CD4-positive, alpha-beta T cell treated with Interferon alpha-2 for 1 hour (primary cell): ENCODE measurements at regions not wholly inside any gene's neighbourhood (a gene's known extent, or its start where the extent isn't known, plus 50 kb on each side); places are given as distances from the start of the nearest gene placed in this dataset.
"Not testable (repeated sequence)": the region's sequence is repeated elsewhere in the genome, so short reads cannot be mapped to it uniquely, and the experiment has no call there.

Experiments
- DNase-seq, 2 donors: peaks; one replicate each; pipeline ENCODE4 v3.0.0-alpha.2; 2020 to 2022

DNA sequence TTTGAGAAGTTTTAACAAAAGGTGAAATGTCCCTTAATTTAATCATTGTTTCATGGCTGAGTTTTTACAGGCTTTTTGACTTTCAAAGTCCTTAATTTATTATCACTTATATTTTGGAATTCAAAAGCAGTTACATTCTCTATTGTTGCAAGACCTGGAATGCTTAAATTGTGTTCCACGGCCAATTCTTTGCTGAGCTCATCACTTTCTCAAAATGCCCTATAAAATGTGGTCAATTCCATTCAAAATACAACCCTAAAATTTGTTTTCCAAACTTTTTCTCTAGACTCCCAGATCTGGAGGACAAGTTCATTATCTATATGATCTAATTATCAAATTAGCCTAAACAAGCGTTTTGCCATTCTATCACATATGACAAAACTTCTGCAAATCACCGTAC lies 1051.2 kb downstream of the TDRD15 start:
- DNase-seq: no peak

DNA sequence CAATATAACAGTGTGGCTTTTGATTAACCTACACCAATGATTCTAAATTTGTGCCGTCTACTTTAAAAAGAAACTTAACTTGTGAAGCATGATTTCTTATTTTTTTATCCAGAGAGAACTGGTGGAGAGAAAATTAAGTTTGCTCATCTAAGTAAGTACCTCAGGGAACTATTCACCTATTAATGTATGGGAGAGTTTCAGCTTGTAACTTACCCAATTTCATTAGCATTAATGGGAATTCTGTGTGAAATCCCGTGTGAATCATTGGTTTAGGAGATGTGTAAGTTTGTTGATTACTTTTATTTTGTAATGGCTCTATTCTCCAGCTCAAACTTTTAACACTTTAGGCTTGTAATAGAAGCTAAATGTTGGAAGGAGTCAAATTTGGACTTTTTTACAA lies 1061.5 kb downstream of the TDRD15 start:
- DNase-seq: no peak

GRCh38 chr2:22186261-22186828 lies 1062.6 kb downstream of the TDRD15 start:
- DNase-seq: not testable (repeated sequence)

DNA sequence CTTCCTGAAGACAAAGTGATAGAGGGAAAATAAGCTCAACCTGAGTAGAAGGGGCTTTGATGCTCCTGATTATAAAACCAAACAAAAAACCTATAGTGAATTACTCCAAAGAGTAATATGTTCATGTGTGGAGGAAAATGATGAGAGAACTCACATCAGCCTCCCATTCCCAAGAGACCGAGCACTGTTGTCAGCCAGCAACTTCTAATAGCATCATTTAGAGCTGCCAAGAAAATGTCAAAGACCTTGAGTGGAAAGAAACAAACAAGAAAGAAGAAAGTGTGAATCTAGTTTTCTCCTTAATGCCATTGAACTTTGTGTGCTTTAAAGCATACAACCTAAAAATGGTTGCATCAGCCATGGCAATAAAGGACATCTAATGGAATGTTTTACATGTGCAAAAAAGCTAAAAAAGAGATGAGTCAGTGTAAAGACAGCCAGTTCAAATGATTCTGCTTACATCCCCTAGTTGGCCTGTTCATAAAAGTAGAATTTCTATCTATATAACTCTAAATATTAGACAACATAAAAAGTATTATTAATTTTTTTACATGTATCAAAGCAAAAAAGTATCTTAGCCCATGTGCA lies 1066.2 kb downstream of the TDRD15 start:
- DNase-seq: no peak

- no peak for DNase-seq
Measured at GRCh38 chr2:22194218-22194617, 1070.5 kb downstream of the TDRD15 start.

GRCh38 chr2:22196806-22197205 lies 1073.0 kb downstream of the TDRD15 start:
- DNase-seq: no peak

DNA sequence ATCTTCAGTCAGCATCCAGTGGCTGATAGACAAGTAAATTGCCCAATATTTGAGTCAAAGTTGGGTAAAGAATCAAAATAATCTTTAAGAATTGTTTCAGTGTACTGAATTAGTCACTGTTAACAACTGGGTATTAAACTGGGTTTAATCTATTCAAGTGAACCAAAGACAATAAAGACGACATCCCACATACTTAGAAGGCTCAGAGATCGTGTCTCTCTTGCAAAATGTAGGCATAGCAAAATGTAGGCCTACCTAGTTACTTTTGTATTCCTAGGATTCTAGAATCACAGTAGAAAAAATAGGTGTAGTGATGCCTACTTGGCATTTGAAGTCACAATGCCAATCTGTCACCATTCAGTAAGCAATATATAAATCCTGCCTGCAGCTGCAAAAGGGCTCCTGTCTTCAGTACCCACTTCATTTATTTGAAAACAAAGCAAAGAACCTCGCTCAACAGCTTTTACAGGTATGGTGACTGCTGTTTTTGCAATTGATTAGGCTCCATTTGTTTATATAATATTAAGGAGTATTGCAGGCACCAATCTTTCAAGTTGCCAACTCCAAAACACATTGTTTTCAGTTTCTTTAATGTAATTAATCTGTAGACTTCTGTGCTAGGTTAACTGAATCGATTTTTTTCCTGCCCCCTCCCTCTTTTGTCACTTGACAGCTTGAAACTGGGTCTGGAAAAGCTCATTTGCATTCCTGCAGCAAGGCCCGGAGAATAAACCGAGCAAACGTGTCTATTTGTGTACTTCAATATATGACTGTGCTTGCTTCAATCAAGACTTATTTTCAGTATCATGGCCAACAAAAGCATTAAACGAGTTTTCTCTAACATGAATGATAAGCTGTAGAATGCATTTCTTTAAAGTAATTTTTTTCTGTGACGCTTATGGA lies 1074.9 kb downstream of the TDRD15 start:
- DNase-seq: no peak

- no peak for DNase-seq
Measured at GRCh38 chr2:22199994-22200393, 1076.2 kb downstream of the TDRD15 start.

- no peak for DNase-seq
Measured at GRCh38 chr2:22209545-22209944, 1085.8 kb downstream of the TDRD15 start.

DNA sequence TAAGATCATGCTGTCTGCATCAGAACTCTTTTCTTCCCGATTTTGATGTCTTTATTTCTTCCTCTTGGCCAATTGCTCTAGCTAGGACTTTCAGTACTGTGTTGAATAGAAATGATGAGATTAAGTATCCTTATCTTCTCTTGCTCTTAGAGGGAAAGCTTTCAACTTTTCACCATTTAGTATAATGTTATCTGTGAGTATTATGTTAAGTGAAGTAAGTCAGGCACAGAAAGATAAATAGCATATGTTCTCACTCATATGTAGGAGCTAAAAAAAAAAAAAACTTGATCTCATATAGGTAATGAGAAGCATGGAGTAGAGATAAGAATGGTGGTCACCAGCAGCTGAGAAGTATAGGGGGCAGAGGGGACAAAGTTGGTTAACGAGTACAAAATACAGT lies 1089.5 kb downstream of the TDRD15 start:
- DNase-seq: no peak

DNA sequence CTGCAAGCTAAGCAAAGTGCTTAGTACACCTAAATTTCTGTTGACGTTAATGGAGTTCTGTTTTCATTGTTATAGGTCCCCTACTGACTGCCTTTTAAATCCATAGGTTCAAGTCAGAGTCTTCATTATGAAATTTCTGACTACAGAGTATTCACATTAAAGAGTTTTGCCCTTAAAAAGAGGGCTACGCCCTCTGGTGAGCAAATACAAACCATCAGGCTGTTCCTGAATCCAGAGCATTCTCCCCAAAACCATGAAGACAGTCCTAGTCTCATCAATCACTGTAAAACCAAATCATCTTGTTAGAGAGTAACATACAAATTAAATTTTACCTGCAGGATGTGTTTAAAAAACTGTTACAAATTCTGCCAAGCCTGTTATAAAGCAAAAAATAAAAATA lies 1091.7 kb downstream of the TDRD15 start:
- no peak for DNase-seq

DNA sequence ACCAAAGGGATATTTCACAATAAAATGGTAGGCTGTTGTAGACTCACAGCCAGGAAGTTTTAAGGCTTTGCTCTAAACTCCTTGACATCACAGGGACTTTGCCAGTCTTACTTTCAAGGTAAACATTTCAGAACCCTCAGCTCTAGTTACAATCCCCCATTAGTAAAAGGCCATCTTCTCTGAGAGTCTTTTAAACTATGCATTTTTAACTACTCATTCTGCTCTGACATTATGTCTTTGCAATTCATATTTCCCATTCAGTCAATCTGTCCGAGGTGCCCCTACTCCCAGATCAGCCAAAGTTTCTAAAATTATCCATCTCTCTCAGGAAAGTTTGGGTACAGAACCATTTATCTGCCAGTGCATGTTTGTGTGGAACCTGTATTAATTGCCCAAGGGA lies 1094.1 kb downstream of the TDRD15 start:
- DNase-seq: no peak

DNA sequence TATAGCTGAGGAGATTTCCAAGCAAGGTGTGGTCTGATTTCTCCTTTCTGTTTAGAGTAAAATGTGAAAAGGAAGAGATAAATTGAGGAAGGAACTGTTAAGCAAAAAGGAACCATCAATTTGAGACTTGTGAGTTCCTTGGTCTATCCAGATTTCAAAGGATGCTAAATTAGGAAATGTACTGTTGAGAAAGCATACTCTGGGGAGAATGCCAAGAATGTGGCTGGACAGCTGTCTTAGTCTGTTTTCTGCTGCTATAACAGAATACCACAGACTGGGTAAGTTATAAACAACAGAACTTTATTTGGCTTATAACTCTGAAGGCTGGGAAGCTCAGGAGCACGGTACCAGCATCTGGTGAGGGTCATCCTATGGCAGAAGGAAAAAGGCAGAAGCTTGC lies 1097.2 kb downstream of the TDRD15 start:
- DNase-seq: no peak

DNA sequence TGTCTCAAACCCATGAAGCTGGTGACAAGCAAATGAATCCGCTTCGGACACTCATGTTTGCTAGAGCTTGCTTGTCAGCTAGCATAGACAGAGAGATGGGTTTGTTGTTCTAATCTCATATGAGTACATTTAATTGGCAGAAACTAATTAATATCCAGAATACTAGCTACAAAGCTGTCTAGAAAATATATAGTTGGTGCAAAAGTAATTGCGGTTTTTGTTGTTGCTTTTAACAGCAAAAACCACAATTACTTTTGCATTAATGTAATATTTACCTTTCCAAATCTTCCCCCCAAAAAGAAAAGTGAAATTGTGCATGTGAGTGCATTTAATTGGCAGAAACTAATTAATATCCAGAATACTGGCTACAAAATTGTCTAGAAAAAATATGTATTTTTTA lies 1115.2 kb downstream of the TDRD15 start:
- no peak for DNase-seq

DNA sequence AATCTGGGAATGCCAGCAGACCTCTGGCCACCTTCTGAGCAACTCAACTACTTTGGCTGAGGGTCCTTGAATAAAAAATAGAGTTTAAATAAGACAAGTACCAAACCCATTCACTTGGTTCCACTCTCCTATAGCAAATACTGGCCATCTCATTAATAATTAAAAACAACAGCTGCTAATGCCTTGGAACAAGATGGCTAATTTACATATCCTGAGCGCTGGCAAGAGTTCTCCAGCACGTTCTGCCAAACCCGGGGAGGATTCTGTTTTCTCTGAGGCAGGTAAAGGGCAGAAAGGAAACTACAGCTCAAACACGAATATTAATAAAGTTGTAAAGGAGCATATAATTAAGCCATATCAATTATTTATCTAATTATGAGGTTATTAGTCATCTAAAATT lies 1123.7 kb downstream of the TDRD15 start:
- no peak for DNase-seq

DNA sequence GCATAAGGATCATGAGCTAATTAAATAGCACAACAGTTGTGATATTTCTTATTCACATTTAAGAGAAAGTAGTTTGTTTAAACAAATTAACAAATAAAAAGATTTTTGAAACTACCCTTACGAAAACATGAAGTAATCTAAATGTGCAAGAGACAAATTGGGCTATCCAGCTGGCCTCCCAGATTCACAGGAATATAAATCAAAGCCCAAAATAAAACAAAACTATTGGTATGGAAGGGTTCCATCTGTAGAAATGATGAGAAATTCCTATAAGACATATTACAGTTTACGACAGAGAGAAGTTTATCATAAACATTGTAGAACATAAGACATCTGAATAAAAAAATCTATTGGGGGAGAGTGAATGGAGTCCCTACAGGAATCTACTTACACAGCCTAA lies 1125.1 kb downstream of the TDRD15 start:
- no peak for DNase-seq

DNA sequence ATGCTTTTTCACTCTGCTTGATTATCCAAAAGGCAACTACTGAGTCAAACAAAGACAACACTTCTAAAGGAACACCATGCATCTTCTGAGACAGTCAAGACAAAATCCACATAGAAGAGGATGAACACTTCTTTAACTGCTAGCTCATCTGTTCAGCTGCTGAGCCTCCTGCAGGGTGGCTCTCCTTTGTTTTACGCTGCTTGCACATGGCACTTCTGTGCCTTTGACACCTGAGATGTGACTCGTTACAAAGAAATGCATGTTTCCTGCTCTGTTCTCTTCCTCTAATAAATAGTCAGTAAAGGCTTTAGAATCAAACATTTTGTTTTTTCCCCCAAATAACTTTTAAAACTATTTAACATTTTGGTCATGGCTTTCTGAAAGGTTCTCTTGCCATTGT lies 1129.4 kb downstream of the TDRD15 start:
- no peak for DNase-seq

GRCh38 chr2:22261165-22261564 lies 1123.8 kb upstream of the KLHL29 start:
- DNase-seq: no peak

DNA sequence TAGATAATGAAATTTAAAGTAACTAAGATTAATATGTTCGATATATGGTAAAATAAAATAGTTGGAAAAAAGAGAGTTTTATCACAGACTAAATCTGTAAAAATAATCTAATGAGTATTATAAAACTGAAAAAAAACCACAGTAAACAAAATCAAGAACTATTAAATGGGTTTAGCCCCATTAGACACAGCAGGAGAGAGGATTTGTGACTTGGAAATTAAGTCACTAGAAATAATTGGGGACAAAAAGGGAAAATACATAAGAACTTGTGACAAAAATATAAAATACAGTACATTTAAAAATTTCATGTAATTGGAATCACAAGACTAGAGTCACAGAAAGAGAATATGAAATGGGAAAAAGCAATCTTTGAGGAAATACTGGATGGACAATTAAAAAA lies 1114.6 kb upstream of the KLHL29 start:
- no peak for DNase-seq

DNA sequence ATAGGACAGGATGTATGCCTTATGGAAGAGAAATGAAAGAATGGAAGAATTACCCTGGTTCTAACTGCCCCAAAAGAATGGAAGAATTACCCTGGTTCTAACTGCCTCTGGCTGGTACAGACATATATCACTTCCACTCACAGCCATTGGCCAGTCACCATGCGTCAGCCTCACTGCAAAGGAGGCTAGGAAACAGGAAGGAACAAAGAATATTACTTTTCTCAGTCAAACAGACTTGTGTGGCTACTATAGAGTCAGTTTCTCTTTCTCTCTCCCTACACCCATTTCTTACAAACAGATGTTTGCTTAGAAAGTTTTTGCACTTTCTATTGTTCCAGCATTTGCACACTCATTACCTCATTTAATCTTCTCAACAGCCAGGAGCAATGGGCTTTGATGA lies 1111.1 kb upstream of the KLHL29 start:
- DNase-seq: no peak

DNA sequence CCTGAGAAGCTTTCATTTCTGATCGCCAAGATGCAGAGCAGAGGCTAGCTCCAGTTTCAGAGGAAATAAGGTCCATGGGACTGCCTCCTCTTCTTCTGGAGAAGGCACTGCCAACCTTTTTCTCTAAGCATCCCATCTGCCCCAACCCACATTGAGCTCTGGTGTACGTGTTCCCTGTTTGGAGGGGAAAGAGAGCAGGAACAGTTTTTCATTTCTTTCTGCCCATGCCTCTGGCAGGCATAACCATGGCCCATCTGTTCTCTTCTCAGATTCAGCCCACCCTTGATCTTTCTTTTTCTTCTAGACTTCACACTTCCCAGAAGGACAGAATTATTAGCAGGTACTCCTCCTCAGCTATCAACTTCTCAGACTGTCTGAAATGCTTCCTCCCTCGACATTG lies 1110.3 kb upstream of the KLHL29 start:
- no peak for DNase-seq

GRCh38 chr2:22276696-22277095 lies 1108.3 kb upstream of the KLHL29 start:
- no peak for DNase-seq

GRCh38 chr2:22279541-22279940 lies 1105.4 kb upstream of the KLHL29 start:
- no peak for DNase-seq

GRCh38 chr2:22281033-22281432 lies 1103.9 kb upstream of the KLHL29 start:
- no peak for DNase-seq
